GM12878 (cell line): ENCODE measurements at regions not wholly inside any gene's neighbourhood (a gene's known extent, or its start where the extent isn't known, plus 50 kb on each side); places are given as distances from the start of the nearest gene placed in this dataset.

Experiments
- ATAC-seq: fragments of 200-7000 bp; cut with Tn5 transposase; 3 replicates; pipeline ENCODE4 v1.9.1; 2020; ENCODE audit warnings: mild to moderate bottlenecking, moderate library complexity
- BruUV-seq: library from RNA; stranded (reverse); fragments of 400-500 nt; replicated peaks from 2 replicates; lab custom pipeline; 2021; lab: Mats Ljungman, UMichigan
- CTCF ChIA-PET: fragments of 300-600 bp; sonication (Branson Sonifier 250); formaldehyde crosslinking; extraction: SDS; loops from one replicate; lab custom pipeline; 2021; ENCODE audit warnings: inconsistent platforms; lab: Yijun Ruan, JAX
- POLR2A ChIA-PET: fragments of 350-600 bp; formaldehyde crosslinking; extraction: SDS; loops from one replicate; lab custom pipeline; 2021; ENCODE audit warnings: inconsistent platforms; lab: Charles Lee
- RAD21 ChIA-PET: fragments of 300-600 bp; sonication (Branson Sonifier 250); formaldehyde crosslinking; loops from one replicate; lab custom pipeline; 2023; ENCODE audit warnings: antibody characterized with exemption; ENCODE audit not compliant: unreplicated experiment; lab: Charles Lee
- SMC1A ChIA-PET: fragments of 300-600 bp; sonication (Branson Sonifier 250); formaldehyde crosslinking; loops from one replicate; lab custom pipeline; 2023; ENCODE audit not compliant: unreplicated experiment, uncharacterized antibody; lab: Charles Lee
- DNase-seq: peaks from one replicate; pipeline ENCODE4 v3.0.0-alpha.2; 2011; ENCODE audit warnings: low read depth, low spot score
- FAIRE-seq: peaks from 3 replicates; lab custom pipeline; 2011; peaks lifted over from hg19 to GRCh38; lab: Jason Lieb, UNC
- H2AFZ ChIP-seq: 2 replicates; pipeline ENCODE4 v1.6.0; 2011; ENCODE audit warnings: low read depth, low read length, control low read depth; ENCODE audit not compliant: control insufficient read depth
- H3K27ac ChIP-seq: 2 replicates; pipeline ENCODE4 v1.5.1; 2011; ENCODE audit warnings: control low read depth; ENCODE audit not compliant: control insufficient read depth, insufficient read depth
- H3K27me3 ChIP-seq, 2 experiments: replicated peaks in 1 of 2; 2 replicates each; pipeline versions ENCODE4 v1.6.0 to v1.6.1; 2011; ENCODE audit warnings: low read length in 1 of 2; ENCODE audit not compliant: control insufficient read depth in 2 of 2, insufficient read depth in 2 of 2
- H3K36me3 ChIP-seq, 2 experiments: 2 replicates each; pipeline ENCODE4 v1.5.1; 2011; ENCODE audit warnings: low read length in 1 of 2; ENCODE audit not compliant: control insufficient read depth in 2 of 2, insufficient read depth in 2 of 2
- H3K4me1 ChIP-seq: 2 replicates; pipeline ENCODE4 v1.6.1; 2011; ENCODE audit warnings: mild to moderate bottlenecking, low read length, moderate library complexity, mixed read lengths; ENCODE audit not compliant: control insufficient read depth, insufficient read depth
- H3K4me2 ChIP-seq: 2 replicates; pipeline ENCODE4 v1.6.0; 2011; ENCODE audit warnings: control low read depth; ENCODE audit not compliant: control insufficient read depth, insufficient read depth
- H3K4me3 ChIP-seq: fragments of 200-600 bp; sonication (generic); 2 replicates; pipeline ENCODE4 v1.5.1; 2016
- H3K79me2 ChIP-seq: 2 replicates; pipeline ENCODE4 v1.6.0; 2011; ENCODE audit warnings: low read length; ENCODE audit not compliant: control insufficient read depth, insufficient read depth
- H3K9ac ChIP-seq: 2 replicates; pipeline ENCODE4 v1.8.0; 2011; ENCODE audit warnings: low read length, control low read depth, mixed read lengths; ENCODE audit not compliant: control insufficient read depth, insufficient read depth
- H3K9me3 ChIP-seq: replicated peaks from 3 replicates; pipeline ENCODE4 v1.5.1; 2011; ENCODE audit warnings: mild to moderate bottlenecking, low read length; ENCODE audit not compliant: control insufficient read depth, insufficient read depth
- H4K20me1 ChIP-seq: 2 replicates; pipeline ENCODE4 v1.6.0; 2011; ENCODE audit not compliant: control insufficient read depth, insufficient read depth
- CHD4 ChIP-seq: fragments of 200-600 bp; sonication (generic); IDR thresholded peaks from 2 replicates; pipeline ENCODE4 v1.6.1; 2016; ENCODE audit warnings: mild to moderate bottlenecking
- FOS ChIP-seq: IDR thresholded peaks from 3 replicates; pipeline ENCODE4 v1.6.1; 2011; ENCODE audit warnings: borderline replicate concordance; ENCODE audit not compliant: insufficient read length; ENCODE audit errors: extremely low read depth
- FOXM1 ChIP-seq: IDR thresholded peaks from 2 replicates; pipeline ENCODE4 v1.6.1; 2012; ENCODE audit warnings: low read depth, mild to moderate bottlenecking, inconsistent platforms, low read length, moderate library complexity
- HCFC1 ChIP-seq: fragments of 150-350 bp; IDR thresholded peaks from 2 replicates; pipeline ENCODE4 v1.6.1; 2014; ENCODE audit warnings: low read length
- HDGF ChIP-seq: fragments of 450-650 bp; IDR thresholded peaks from 2 replicates; pipeline ENCODE4 v1.6.1; 2016; ENCODE audit warnings: antibody characterized with exemption
- IKZF1 ChIP-seq: fragments of 450-650 bp; conservative IDR thresholded peaks from 2 replicates; pipeline ENCODE4 v1.6.1; 2017; ENCODE audit warnings: antibody characterized with exemption, mild to moderate bottlenecking
- MEF2A ChIP-seq: IDR thresholded peaks from 2 replicates; pipeline ENCODE4 v1.6.1; 2011; ENCODE audit warnings: low read depth, mild to moderate bottlenecking, low read length, moderate library complexity; ENCODE audit not compliant: insufficient read depth
- NFIC ChIP-seq: IDR thresholded peaks from 2 replicates; pipeline ENCODE4 v1.6.1; 2012; ENCODE audit warnings: low read depth, mild to moderate bottlenecking, inconsistent platforms, low read length, moderate library complexity
- NFXL1 ChIP-seq: fragments of 450-650 bp; IDR thresholded peaks from 2 replicates; pipeline ENCODE4 v1.6.1; 2017; ENCODE audit warnings: antibody characterized with exemption, mild to moderate bottlenecking, borderline replicate concordance
- WGBS: methylation state at CpG from one replicate; pipeline ENCODE4 v1.1.6; 2016; ENCODE audit warnings: low lambda C conversion rate; ENCODE audit not compliant: insufficient replicate concordance, insufficient coverage; ENCODE audit errors: missing lambda C conversion rate; 5-methylcytosine and 5-hydroxymethylcytosine counted together
- in situ Hi-C: fragments of 300-500 bp; cut with MboI; formaldehyde crosslinking; loops from 9 replicates; pipeline ENCODE4 v1.14.3; 2018; ENCODE audit warnings: mixed read lengths
- intact Hi-C: fragments of 100-400 bp; cut with micrococcal nuclease; formaldehyde crosslinking; loops from one replicate; pipeline ENCODE4 v1.14.2; 2022; ENCODE audit not compliant: unreplicated experiment
- TF ChIP-seq, protein P1 (sequence below): fragments of 450-650 bp; IDR thresholded peaks from 2 replicates; pipeline ENCODE4 v1.6.1; 2017; ENCODE audit warnings: borderline replicate concordance
- TF ChIP-seq, protein P2 (sequence below): fragments of 450-650 bp; IDR thresholded peaks from 2 replicates; pipeline ENCODE4 v1.6.1; 2016; ENCODE audit warnings: mild to moderate bottlenecking
- TF ChIP-seq, protein P3 (sequence below): fragments of 450-650 bp; IDR thresholded peaks from 2 replicates; pipeline ENCODE4 v1.6.1; 2017; ENCODE audit warnings: mild to moderate bottlenecking

DNA sequence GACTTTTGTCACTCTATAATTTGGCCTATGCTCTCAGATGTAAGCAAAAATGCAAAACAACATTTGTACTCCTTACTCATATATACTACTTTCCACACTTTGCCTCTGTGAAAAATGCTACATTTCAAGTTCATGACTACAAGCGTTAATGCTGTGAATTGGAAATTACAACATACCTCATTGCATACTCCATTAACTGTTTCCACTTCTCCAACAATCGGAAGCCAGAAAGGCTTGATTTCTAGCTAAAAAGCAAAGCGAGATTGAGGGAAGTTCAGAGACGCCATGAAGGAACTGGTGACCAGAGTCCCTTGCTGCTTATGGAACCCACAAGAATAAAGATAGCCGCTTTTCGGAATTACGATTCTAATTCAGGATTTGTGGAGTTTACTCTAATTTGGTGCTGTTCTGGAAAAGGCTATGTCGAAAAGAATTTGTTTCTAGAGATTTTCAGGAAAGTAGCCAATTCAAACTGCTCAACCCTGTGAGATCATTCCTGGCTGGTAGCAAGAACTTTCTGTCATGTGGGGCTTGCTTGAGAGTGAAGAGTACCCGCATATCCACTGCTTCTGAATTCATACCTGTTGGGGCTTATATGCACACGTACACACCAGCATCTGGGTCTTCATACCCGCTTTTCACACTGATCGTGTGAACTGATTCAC, 98.0 kb upstream of the CITED2 start:
- POLR2A ChIA-PET: interaction anchor here (0.5 kb wide), 1 partner anchor 8 kb away, joined by 5 read pairs; no protein-coding TSS in a partner anchor
- in situ Hi-C loops: no loop called here
- Histone ChIP-seq H3K9ac (no peak overlapping the region), H3K27me3 (no peaks in the 10 kb centered on the region), H4K20me1 (no peaks in the 10 kb centered on the region), H3K79me2 (no peaks in the 10 kb centered on the region), H3K4me1 (no peaks in the 10 kb centered on the region), H3K27ac (no peak overlapping the region), H2AFZ (no peak overlapping the region), H3K4me3 (no peak overlapping the region), H3K36me3 (no peaks in the 10 kb centered on the region), H3K4me2 (no peak overlapping the region), H3K9me3 (no peaks in the 10 kb centered on the region)
- ATAC-seq (no peak), FAIRE-seq (no peak), DNase-seq (no peak)
- CTCF ChIA-PET: no interaction called here
- RAD21 ChIA-PET: interaction anchor here (2.5 kb wide), 1 partner anchor 97 kb away, joined by 16 read pairs; the partner anchor contains the start of gene CITED2
- intact Hi-C loops: no loop called here
- SMC1A ChIA-PET: interaction anchor here (0.6 to 1.3 kb wide), 2 partner anchors 23 to 124 kb away, joined by 3 read pairs; no protein-coding TSS in a partner anchor
- TF ChIP-seq CHD4 (no peak), FOXM1 (no peak), MEF2A (no peak), HDGF (no peak), FOS (no peak), NFXL1 (no peak), NFIC (no peak), HCFC1 (no peak), IKZF1 (no peak)
- TF ChIP-seq, protein P1, sequence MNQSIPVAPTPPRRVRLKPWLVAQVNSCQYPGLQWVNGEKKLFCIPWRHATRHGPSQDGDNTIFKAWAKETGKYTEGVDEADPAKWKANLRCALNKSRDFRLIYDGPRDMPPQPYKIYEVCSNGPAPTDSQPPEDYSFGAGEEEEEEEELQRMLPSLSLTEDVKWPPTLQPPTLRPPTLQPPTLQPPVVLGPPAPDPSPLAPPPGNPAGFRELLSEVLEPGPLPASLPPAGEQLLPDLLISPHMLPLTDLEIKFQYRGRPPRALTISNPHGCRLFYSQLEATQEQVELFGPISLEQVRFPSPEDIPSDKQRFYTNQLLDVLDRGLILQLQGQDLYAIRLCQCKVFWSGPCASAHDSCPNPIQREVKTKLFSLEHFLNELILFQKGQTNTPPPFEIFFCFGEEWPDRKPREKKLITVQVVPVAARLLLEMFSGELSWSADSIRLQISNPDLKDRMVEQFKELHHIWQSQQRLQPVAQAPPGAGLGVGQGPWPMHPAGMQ: no peak
- TF ChIP-seq, protein P2, sequence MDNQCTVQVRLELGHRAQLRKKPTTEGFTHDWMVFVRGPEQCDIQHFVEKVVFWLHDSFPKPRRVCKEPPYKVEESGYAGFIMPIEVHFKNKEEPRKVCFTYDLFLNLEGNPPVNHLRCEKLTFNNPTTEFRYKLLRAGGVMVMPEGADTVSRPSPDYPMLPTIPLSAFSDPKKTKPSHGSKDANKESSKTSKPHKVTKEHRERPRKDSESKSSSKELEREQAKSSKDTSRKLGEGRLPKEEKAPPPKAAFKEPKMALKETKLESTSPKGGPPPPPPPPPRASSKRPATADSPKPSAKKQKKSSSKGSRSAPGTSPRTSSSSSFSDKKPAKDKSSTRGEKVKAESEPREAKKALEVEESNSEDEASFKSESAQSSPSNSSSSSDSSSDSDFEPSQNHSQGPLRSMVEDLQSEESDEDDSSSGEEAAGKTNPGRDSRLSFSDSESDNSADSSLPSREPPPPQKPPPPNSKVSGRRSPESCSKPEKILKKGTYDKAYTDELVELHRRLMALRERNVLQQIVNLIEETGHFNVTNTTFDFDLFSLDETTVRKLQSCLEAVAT: no peak
- TF ChIP-seq, protein P3, sequence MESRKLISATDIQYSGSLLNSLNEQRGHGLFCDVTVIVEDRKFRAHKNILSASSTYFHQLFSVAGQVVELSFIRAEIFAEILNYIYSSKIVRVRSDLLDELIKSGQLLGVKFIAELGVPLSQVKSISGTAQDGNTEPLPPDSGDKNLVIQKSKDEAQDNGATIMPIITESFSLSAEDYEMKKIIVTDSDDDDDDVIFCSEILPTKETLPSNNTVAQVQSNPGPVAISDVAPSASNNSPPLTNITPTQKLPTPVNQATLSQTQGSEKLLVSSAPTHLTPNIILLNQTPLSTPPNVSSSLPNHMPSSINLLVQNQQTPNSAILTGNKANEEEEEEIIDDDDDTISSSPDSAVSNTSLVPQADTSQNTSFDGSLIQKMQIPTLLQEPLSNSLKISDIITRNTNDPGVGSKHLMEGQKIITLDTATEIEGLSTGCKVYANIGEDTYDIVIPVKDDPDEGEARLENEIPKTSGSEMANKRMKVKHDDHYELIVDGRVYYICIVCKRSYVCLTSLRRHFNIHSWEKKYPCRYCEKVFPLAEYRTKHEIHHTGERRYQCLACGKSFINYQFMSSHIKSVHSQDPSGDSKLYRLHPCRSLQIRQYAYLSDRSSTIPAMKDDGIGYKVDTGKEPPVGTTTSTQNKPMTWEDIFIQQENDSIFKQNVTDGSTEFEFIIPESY: no peak
- no TSS peak for BruUV-seq
- WGBS: 93% methylated on average over 12 of the region's 12 CpGs
